SKM-1 treated with dmso at 0.1 percent for 144 hours (cell line): ENCODE measurements at regions not wholly inside any gene's neighbourhood (a gene's known extent, or its start where the extent isn't known, plus 50 kb on each side); places are given as distances from the start of the nearest gene placed in this dataset.
"Not testable (repeated sequence)": the region's sequence is repeated elsewhere in the genome, so short reads cannot be mapped to it uniquely, and the experiment has no call there.

Experiments used
- DNase-seq: peaks from one replicate; lab custom pipeline; 2025; ENCODE audit not compliant: unreplicated experiment; lab: John Stamatoyannopoulos, UW

GRCh38 chr1:30028939-30029338, 694.4 kb downstream of the MATN1 start:
- no peak for DNase-seq

- DNase-seq, result no peak
Observed at GRCh38 chr1:30028283-30028682, 695.1 kb downstream of the MATN1 start.

- no peak for DNase-seq
Observed at GRCh38 chr1:30027247-30027646, 696.1 kb downstream of the MATN1 start.

DNA sequence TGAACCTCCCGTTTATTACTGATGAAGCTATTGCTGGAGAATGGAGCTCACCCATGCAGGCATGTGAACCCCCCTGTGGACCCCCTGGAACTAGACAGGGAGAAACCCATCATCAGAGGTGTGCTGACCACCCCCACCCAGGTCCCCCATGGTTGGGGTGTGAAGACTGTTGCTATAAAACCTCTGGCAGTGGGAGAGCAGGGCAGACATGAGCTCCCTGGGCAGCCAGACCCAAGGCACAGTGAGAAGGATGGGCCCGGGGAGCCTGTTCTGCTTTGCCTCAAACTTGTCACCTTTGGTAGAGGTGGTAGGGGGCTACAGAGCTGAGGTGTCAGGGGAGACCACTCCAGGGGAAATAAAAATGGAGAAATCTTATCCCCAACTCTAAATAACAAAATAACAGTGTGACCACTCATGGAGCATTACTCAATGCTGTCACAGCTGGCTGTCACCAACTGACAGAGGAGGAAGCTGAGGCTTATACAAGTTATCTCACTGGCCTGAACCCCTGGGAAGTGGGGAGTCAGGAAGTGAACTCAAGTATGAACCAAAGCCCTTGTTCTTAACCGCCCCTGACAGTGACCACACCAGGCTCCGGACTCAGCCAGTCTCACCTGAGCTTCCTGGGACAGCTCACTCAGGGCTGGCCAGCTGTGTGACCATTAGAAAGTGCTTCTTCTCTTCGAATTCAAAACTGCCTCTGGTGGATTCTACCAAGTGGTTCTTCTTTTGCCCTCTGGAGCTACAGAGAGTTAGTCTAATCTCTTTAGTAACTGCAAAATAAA, 698.8 kb downstream of the MATN1 start:
- no peak for DNase-seq

GRCh38 chr1:30023339-30024022, 699.9 kb downstream of the MATN1 start:
- no peak for DNase-seq

- DNase-seq, result no peak
Observed at GRCh38 chr1:30014031-30014430, 709.4 kb downstream of the MATN1 start.

DNA sequence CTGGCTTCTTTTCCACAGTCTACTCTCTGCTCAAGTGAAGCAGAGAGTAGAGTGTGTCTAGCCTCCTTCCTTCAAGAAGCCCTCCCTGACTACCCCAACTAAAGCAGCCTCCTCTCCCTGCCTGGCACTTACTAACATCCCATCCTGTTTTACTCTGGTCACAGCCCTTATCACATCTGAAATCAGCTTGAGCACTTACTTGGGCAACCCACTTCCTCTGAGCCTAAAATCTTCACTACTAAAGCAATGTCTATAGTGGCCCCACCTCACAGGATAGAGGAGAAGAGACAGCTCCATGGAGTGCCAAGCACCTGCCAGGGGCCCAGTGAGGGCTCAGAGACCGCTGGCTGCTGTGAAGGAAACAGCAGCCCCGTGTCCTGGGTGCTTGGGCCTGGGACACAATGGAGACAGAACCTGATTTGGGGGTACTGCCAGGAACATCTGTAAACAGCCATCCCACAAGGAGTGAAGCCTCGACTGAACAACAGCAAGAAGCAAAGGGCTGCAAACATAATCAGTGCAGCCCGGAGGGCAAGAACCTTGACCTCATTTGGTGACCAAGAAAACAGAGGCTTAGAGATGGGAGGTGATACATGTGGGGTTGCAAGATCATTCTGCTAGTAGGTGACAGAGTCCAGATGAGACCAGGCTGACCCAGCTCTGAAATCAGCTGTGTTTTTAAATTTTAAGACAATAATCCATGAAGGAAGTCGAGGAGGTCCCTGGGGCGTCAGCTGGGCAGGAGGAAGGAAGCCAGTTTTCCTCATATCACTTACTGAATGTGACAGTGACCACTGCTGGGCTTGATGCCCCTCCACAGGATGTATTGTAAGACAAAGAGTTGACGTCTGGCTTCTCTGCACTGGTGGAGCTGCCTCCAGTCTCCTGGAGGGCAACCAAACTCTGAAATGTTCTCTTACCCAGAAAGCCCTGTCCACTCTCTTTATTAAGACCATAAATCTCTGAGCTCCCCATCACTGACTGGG, 710.6 kb downstream of the MATN1 start:
- DNase-seq, result no peak

DNA sequence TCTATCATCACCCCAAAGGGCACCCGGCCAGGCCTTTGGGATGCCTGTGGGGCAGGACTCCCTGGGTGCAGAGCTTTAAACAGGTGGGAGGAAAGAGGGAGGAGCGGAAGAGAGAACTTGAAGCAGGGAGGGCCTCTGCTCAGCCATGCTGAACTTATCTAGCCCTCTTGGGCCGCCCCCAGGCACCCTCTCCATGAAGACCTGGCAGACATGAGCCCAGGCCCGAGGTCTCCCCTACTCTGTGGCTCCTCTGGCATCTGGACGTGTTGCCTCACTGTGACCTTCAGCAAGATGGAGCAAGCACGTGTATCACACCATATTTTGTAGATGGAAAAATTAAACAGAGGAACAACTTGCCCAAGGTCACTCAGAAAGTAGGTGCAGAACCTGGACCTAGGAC, 711.4 kb downstream of the MATN1 start:
- DNase-seq, result no peak

GRCh38 chr1:30010506-30011106, 712.8 kb downstream of the MATN1 start:
- no peak for DNase-seq

- DNase-seq, result no peak
Observed at GRCh38 chr1:30009720-30010119, 713.7 kb downstream of the MATN1 start.

DNA sequence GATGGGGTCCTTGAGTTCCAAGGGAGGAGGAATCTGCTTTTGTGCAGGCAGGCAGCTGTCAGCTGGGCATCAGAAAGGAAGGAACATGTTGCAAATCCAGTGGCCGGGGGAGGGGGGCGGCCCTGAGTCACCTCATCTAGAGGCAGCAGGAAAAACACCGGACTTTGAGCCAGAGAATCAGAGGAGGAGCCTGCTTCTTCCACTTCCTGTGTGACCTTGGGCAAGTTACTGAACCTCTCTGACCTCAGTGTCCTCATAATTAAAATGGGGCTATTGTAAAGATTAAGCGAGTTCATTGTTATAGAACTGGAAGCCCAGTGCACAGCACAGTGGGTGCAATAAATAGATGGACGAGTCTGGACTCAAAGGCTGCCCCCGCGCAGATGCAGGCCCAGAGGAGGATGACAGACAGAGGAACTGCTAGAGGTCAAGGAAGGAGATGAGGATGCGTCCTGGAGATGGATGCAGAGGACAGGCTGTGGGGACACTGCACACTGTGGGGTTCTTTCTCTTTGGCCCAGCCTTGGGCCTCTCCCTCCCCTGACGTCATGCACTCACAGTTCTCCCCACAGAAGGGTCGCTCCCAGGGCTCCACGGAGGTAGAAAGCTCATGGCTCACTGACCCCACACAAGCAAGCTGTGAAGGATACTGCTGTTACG, 714.3 kb downstream of the MATN1 start:
- no peak for DNase-seq

DNA sequence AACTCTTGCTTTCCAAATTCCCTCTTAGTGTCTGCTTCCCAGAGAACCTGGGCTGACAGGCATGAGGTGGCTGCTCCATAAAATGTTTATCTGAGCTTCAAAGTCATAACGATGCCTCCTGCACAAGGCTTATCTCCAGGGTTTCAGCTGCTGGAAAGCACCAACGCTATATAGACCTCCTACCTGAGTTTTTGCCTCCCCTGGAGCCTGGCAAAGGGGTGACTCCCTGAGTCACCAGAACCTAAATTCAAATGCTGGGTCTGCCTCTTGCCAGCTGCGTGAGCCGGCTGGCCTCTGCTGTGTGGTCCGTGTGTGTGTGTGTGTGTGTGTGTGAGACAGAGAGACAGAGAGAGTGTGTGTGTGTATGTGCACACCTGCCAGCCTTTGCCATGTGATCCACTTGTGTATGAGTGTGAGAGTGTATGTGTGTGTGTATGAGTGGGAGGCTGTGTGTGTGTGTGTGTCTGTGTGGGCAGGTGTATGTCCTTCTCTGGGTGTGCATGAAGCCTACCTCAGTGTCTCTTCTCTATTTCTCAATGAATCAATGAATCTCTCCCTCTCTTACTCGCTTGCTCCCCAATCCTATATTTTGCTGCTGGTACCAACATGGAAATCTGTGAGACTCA, 714.9 kb downstream of the MATN1 start:
- DNase-seq, result no peak

DNA sequence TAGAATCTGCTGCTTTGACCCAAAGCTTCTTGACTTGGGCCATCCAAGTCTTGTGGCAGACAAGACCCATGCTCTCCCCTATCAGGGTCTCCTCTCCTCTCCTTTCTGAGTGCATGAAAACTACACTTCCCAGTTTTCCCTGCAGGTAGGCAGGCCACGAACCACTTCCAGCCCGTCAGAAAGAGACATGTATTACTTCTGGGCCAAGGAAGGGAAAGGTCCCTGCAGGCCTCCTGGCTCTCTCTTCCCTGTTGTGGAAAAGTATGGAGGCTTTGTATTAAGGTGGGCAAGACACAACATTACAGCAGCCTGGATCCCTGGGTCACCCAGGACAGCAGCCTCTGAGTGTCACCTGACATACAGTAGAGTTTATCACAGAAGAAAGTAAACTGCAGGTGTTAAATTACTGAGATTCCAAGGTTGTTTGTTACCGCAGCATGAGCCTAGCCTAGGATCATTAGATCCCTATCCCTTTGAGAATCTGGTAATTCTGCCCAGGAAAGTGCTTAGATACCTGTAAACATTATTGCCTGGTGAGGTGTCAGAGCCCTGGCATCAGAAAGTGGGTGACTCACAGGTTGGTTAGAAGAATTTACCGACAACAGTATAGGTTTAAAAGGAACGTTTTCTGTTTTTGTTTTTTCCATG, 717.3 kb downstream of the MATN1 start:
- DNase-seq, result no peak

GRCh38 chr1:30001732-30002039, 721.7 kb downstream of the MATN1 start:
- DNase-seq, result no peak

DNA sequence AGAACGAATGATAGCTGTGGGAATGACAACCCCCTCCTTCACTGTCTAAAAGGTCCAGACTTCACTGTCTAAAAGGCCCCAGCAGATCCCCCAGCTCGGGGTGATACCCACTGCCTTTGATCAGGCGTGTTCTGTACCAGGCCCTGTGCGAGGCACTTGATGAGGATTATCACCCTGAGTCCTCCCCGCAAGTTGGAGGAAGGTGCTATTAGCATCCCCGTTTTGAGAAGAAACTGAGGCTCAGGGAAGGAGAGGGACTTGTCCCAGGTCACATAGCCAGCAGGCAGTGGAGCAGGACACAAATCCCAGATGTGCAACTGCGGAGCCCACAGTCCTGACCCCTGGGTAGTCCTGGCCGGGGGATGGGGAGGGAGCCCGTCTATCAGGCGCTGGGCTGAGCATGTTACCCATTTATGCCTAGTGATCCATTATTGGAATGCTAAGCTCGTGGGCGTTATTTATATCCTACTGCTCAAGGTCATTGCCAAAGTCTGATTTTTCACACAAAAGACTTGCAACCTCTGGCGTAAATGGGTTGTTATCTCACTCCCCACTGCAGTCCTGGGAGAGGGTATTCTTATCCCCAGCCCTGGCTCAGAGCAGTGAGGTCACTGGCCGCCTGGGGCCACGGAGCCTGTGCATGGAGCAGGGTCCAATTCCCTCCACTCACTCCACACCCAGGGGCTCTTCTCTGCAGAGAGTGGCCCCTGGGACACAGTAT, 722.2 kb downstream of the MATN1 start:
- DNase-seq, result no peak

- DNase-seq, result no peak
Observed at GRCh38 chr1:30000266-30000665, 723.1 kb downstream of the MATN1 start.

GRCh38 chr1:29999595-29999994, 723.8 kb downstream of the MATN1 start:
- DNase-seq, result no peak

DNA sequence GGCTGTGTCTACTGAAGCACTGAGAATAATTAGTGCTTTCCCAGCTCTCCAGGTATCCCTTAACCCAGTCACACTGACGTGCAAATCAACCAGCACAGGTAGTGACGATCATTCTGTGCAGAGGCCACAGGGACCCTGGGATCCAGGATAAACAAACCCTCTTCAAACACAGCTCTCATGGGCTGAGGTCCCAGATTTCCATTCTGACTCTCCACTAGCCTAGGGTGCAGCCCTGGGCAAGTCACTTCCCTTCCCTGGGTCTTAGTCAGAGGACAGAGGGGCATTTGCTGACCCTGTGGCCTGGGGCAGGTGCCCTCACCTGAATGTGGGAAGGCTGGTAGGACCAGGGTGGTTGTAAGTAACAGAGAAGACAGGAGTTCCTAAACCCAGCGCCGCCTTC, 724.7 kb downstream of the MATN1 start:
- no peak for DNase-seq

- DNase-seq, result not testable (repeated sequence)
Observed at GRCh38 chr1:29997818-29998217, 725.6 kb downstream of the MATN1 start.
